ENCODE measurements at regions not wholly inside any gene's neighbourhood (a gene's known extent, or its start where the extent isn't known, plus 50 kb on each side); places are given as distances from the start of the nearest gene placed in this dataset.

- DNase-seq (ENCODE audit: low read depth), result no peak
Observed at GRCh38 chr4:59068722-59069418, 1958.7 kb upstream of the IGFBP7 start.

GRCh38 chr4:59086410-59086809, 1976.2 kb upstream of the IGFBP7 start:
- no peak for DNase-seq (ENCODE audit: low read depth)

- DNase-seq (ENCODE audit: low read depth), result no peak
Observed at GRCh38 chr4:59091146-59092142, 1981.3 kb upstream of the IGFBP7 start.

- no peak for DNase-seq (ENCODE audit: low read depth)
Observed at GRCh38 chr4:59094505-59094904, 1984.3 kb upstream of the IGFBP7 start.

- DNase-seq (ENCODE audit: low read depth), result no peak
Observed at GRCh38 chr4:59102311-59102710, 1992.1 kb upstream of the IGFBP7 start.

GRCh38 chr4:59120287-59120814, 2010.2 kb upstream of the IGFBP7 start:
- DNase-seq (ENCODE audit: low read depth), result no peak

GRCh38 chr4:59122626-59123025, 2012.4 kb upstream of the IGFBP7 start:
- no peak for DNase-seq (ENCODE audit: low read depth)

- DNase-seq (ENCODE audit: low read depth), result no peak
Observed at GRCh38 chr4:59126159-59126558, 2016.0 kb upstream of the IGFBP7 start.

- no peak for DNase-seq (ENCODE audit: low read depth)
Observed at GRCh38 chr4:59127006-59127405, 2016.8 kb upstream of the IGFBP7 start.

- DNase-seq (ENCODE audit: low read depth), result no peak
Observed at GRCh38 chr4:59127743-59128142, 2017.6 kb upstream of the IGFBP7 start.

GRCh38 chr4:59135248-59135985, 2025.2 kb upstream of the IGFBP7 start:
- DNase-seq (ENCODE audit: low read depth), result no peak

- DNase-seq (ENCODE audit: low read depth), result no peak
Observed at GRCh38 chr4:59161249-59161648, 2038.9 kb upstream of the ADGRL3 start.

- no peak for DNase-seq (ENCODE audit: low read depth)
Observed at GRCh38 chr4:59175617-59176016, 2024.5 kb upstream of the ADGRL3 start.

GRCh38 chr4:59179372-59179771, 2020.8 kb upstream of the ADGRL3 start:
- no peak for DNase-seq (ENCODE audit: low read depth)

GRCh38 chr4:59180161-59180560, 2020.0 kb upstream of the ADGRL3 start:
- no peak for DNase-seq (ENCODE audit: low read depth)

GRCh38 chr4:59180969-59181368, 2019.2 kb upstream of the ADGRL3 start:
- DNase-seq (ENCODE audit: low read depth), result no peak

GRCh38 chr4:59195839-59196238, 2004.3 kb upstream of the ADGRL3 start:
- no peak for DNase-seq (ENCODE audit: low read depth)

- no peak for DNase-seq (ENCODE audit: low read depth)
Observed at GRCh38 chr4:59200992-59201391, 1999.1 kb upstream of the ADGRL3 start.

- no peak for DNase-seq (ENCODE audit: low read depth)
Observed at GRCh38 chr4:59217910-59218631, 1982.1 kb upstream of the ADGRL3 start.

- no peak for DNase-seq (ENCODE audit: low read depth)
Observed at GRCh38 chr4:59222221-59222620, 1977.9 kb upstream of the ADGRL3 start.

- no peak for DNase-seq (ENCODE audit: low read depth)
Observed at GRCh38 chr4:59223292-59223941, 1976.7 kb upstream of the ADGRL3 start.

All from HS-27A (cell line).